Neuronal stem cell (in vitro differentiated cells): ENCODE measurements at regions not wholly inside any gene's neighbourhood (a gene's known extent, or its start where the extent isn't known, plus 50 kb on each side); places are given as distances from the start of the nearest gene placed in this dataset.

Source experiments
- DNase-seq: peaks from one replicate; pipeline ENCODE4 v3.0.0-alpha.2; 2013; ENCODE audit warnings: low spot score
- H2AFZ ChIP-seq: one replicate; pipeline ENCODE4 v1.6.1; 2013; ENCODE audit warnings: mild to moderate bottlenecking, low read length, inconsistent platforms
- H2AK5ac ChIP-seq: 2 replicates; pipeline ENCODE4 v1.6.1; 2013; ENCODE audit warnings: low read depth, mild to moderate bottlenecking, inconsistent platforms, low read length, moderate library complexity, mixed read lengths
- H2BK120ac ChIP-seq: 2 replicates; pipeline ENCODE4 v1.6.1; 2013; ENCODE audit warnings: low read depth, mild to moderate bottlenecking, inconsistent platforms, low read length, moderate library complexity, mixed read lengths
- H2BK12ac ChIP-seq: one replicate; pipeline ENCODE4 v1.6.1; 2013; ENCODE audit warnings: low read length, inconsistent platforms
- H2BK15ac ChIP-seq: 2 replicates; pipeline ENCODE4 v1.6.1; 2013; ENCODE audit warnings: mild to moderate bottlenecking, low read length, inconsistent platforms, mixed read lengths
- H2BK5ac ChIP-seq: one replicate; pipeline ENCODE4 v1.6.1; 2013; ENCODE audit warnings: inconsistent platforms, mild to moderate bottlenecking, low read length, moderate library complexity
- H3K14ac ChIP-seq: one replicate; pipeline ENCODE4 v1.6.1; 2013; ENCODE audit warnings: low read length, inconsistent platforms
- H3K18ac ChIP-seq: 2 replicates; pipeline ENCODE4 v1.6.1; 2013; ENCODE audit warnings: low read length, inconsistent platforms
- H3K23ac ChIP-seq: 2 replicates; pipeline ENCODE4 v1.6.1; 2013; ENCODE audit warnings: low read depth, mild to moderate bottlenecking, mixed read lengths, low read length, inconsistent platforms; ENCODE audit not compliant: poor library complexity
- H3K27ac ChIP-seq: replicated peaks from 3 replicates; pipeline ENCODE4 v1.5.1; 2013; ENCODE audit warnings: low read length, inconsistent platforms
- H3K27me3 ChIP-seq, 3 experiments: 2 replicates each; pipeline ENCODE4 v1.6.1; 2013; ENCODE audit warnings: low read length in 3 of 3, mild to moderate bottlenecking in 2 of 3, inconsistent platforms in 1 of 3, low read depth in 1 of 3, mixed read lengths in 1 of 3, moderate library complexity in 1 of 3; ENCODE audit not compliant: control insufficient read depth in 3 of 3, insufficient read depth in 3 of 3
- H3K36me3 ChIP-seq, 2 donors: replicated peaks in 1 of 2; 2 replicates each; pipeline ENCODE4 v1.6.1; 2013; ENCODE audit warnings: low read length in 2 of 2; ENCODE audit not compliant: control insufficient read depth in 2 of 2, insufficient read depth in 2 of 2
- H3K4ac ChIP-seq: 2 replicates; pipeline ENCODE4 v1.6.1; 2013; ENCODE audit warnings: inconsistent platforms, mild to moderate bottlenecking, low read length, moderate library complexity
- H3K4me1 ChIP-seq, 2 donors: 1 replicate in 1 of 2; 2 replicates in 1 of 2; pipeline ENCODE4 v1.6.1; 2013; ENCODE audit warnings: low read length in 2 of 2, low read depth in 1 of 2; ENCODE audit not compliant: control insufficient read depth in 2 of 2, insufficient read depth in 1 of 2
- H3K4me2 ChIP-seq: one replicate; pipeline ENCODE4 v1.6.1; 2013; ENCODE audit warnings: mild to moderate bottlenecking, low read length, inconsistent platforms; ENCODE audit not compliant: insufficient read depth, poor library complexity, severe bottlenecking
- H3K4me3 ChIP-seq, 2 donors: 2 replicates each; pipeline ENCODE4 v1.5.1; 2013; ENCODE audit warnings: low read length in 2 of 2, mild to moderate bottlenecking in 2 of 2, inconsistent platforms in 1 of 2, moderate library complexity in 1 of 2
- H3K79me1 ChIP-seq: one replicate; pipeline ENCODE4 v1.6.1; 2013; ENCODE audit warnings: low read depth, mild to moderate bottlenecking, inconsistent platforms, low read length, moderate library complexity
- H3K9ac ChIP-seq: one replicate; pipeline ENCODE4 v1.6.1; 2013; ENCODE audit warnings: mild to moderate bottlenecking, low read depth, low read length, inconsistent platforms; ENCODE audit not compliant: poor library complexity
- H3K9me3 ChIP-seq, 2 donors: replicated peaks in 1 of 2; 2 replicates each; pipeline versions ENCODE3 to v1.6.1; 2013; ENCODE audit warnings: low read length in 2 of 2, mild to moderate bottlenecking in 2 of 2, inconsistent platforms in 1 of 2, low read depth in 1 of 2, mixed read lengths in 1 of 2, moderate library complexity in 1 of 2; ENCODE audit not compliant: control insufficient read depth in 2 of 2, insufficient read depth in 1 of 2
- H4K8ac ChIP-seq: one replicate; pipeline ENCODE4 v1.6.1; 2013; ENCODE audit warnings: low read depth, mild to moderate bottlenecking, inconsistent platforms, low read length, moderate library complexity
- H4K91ac ChIP-seq: one replicate; pipeline ENCODE4 v1.6.1; 2013; ENCODE audit warnings: low read length, low read depth, mild to moderate bottlenecking, inconsistent platforms; ENCODE audit not compliant: poor library complexity
- WGBS, 2 donors: extraction: QIAGEN DNeasy Blood & Tissue Kit; methylation state at CpG; one replicate each; pipeline ENCODE4 v1.1.7; 2013; ENCODE audit warnings: missing lambda C conversion rate in 2 of 2, mixed read lengths in 1 of 2; ENCODE audit not compliant: insufficient read length in 2 of 2, insufficient replicate concordance in 1 of 2; ENCODE audit errors: extremely low coverage in 2 of 2; 5-methylcytosine and 5-hydroxymethylcytosine counted together

- Histone ChIP-seq H2BK15ac (no peak overlapping the region), H3K23ac (no peak overlapping the region), H3K4me3 (no peak overlapping the region), H2BK12ac (no peak overlapping the region), H3K27me3 (peaks cover 0 to 5% (median 2%) of the 10 kb centered on the region in 3 experiments), H2BK5ac (no peak overlapping the region), H3K36me3 (no peaks in the 10 kb centered on the region), H3K14ac (no peak overlapping the region), H3K4ac (no peak overlapping the region), H2AK5ac (no peak overlapping the region), H4K8ac (no peak overlapping the region), H3K9me3 (no peaks in the 10 kb centered on the region), H2BK120ac (no peak overlapping the region), H3K79me1 (no peaks in the 10 kb centered on the region), H3K9ac (peak overlapping the region; percentile 63), H2AFZ (no peak overlapping the region), H3K4me2 (no peak overlapping the region), H3K18ac (no peak overlapping the region), H3K27ac (no peak overlapping the region), H4K91ac (no peak overlapping the region), H3K4me1 (peaks cover 0 to 5% of the 10 kb centered on the region in 2 donors)
- no peak for DNase-seq
- no CpG with 5 or more reads among the region's 2 CpGs for whole genome bisulfite sequencing, 2 donors
Observed at GRCh38 chr2:2517399-2517798, 186.3 kb upstream of the MYT1L start.

GRCh38 chr2:2516386-2516785 is 185.3 kb upstream of the MYT1L start:
- H3K4ac ChIP-seq, result no peak overlapping the region
- no peak overlapping the region for H2BK120ac ChIP-seq
- no peak overlapping the region for H3K27ac ChIP-seq
- no peaks in the 10 kb centered on the region for H3K9me3 ChIP-seq
- H2BK5ac ChIP-seq, result no peak overlapping the region
- WGBS, 2 donors, result no CpG with 5 or more reads among the region's 14 CpGs
- no peak overlapping the region for H2BK15ac ChIP-seq
- H2BK12ac ChIP-seq, result no peak overlapping the region
- H4K8ac ChIP-seq, result no peak overlapping the region
- no peak overlapping the region for H2AFZ ChIP-seq
- H3K4me1 ChIP-seq, result peaks cover 0 to 9% of the 10 kb centered on the region in 2 donors
- no peaks in the 10 kb centered on the region for H3K36me3 ChIP-seq
- no peak overlapping the region for H3K4me2 ChIP-seq
- no peak overlapping the region for H4K91ac ChIP-seq
- peaks cover 0 to 5% (median 2%) of the 10 kb centered on the region in 3 experiments for H3K27me3 ChIP-seq
- no peak overlapping the region for H3K14ac ChIP-seq
- H3K18ac ChIP-seq, result peak overlapping the region; percentile 77
- no peak overlapping the region for H3K4me3 ChIP-seq
- no peak overlapping the region for H3K9ac ChIP-seq
- H3K23ac ChIP-seq, result no peak overlapping the region
- H3K79me1 ChIP-seq, result no peaks in the 10 kb centered on the region
- no peak overlapping the region for H2AK5ac ChIP-seq
- no peak for DNase-seq

- Histone ChIP-seq H2AFZ (no peak overlapping the region), H3K9me3 (no peaks in the 10 kb centered on the region), H4K91ac (no peak overlapping the region), H4K8ac (peak overlapping the region; percentile 73), H2BK120ac (no peak overlapping the region), H3K4ac (no peak overlapping the region), H2BK15ac (no peak overlapping the region), H3K4me1 (peaks cover 0 to 6% of the 10 kb centered on the region in 2 donors), H2BK5ac (no peak overlapping the region), H3K4me3 (no peak overlapping the region), H3K23ac (peak overlapping the region; percentile 48), H2AK5ac (no peak overlapping the region), H3K79me1 (no peaks in the 10 kb centered on the region), H3K9ac (peak overlapping the region; percentile 72), H3K36me3 (no peaks in the 10 kb centered on the region), H3K27ac (no peak overlapping the region), H3K14ac (no peak overlapping the region), H2BK12ac (no peak overlapping the region), H3K18ac (peak overlapping the region; percentile 71), H3K4me2 (no peak overlapping the region), H3K27me3 (peaks cover 0 to 4% (median 2%) of the 10 kb centered on the region in 3 experiments)
- no CpG with 5 or more reads among the region's 10 CpGs for WGBS, 2 donors
- DNase-seq, result no peak
Observed at GRCh38 chr2:2512931-2513330, 181.9 kb upstream of the MYT1L start.

GRCh38 chr2:2507417-2507997 is 176.4 kb upstream of the MYT1L start:
- peaks cover 0 to 5% of the 10 kb centered on the region in 2 donors for H3K4me1 ChIP-seq
- no peak overlapping the region for H2AK5ac ChIP-seq
- DNase-seq, result no peak
- H3K4ac ChIP-seq, result no peak overlapping the region
- no peak overlapping the region for H2BK5ac ChIP-seq
- no peak overlapping the region for H2BK120ac ChIP-seq
- H3K18ac ChIP-seq, result peak overlapping the region; percentile 72
- H3K36me3 ChIP-seq, result no peaks in the 10 kb centered on the region
- no peak overlapping the region for H4K8ac ChIP-seq
- H3K14ac ChIP-seq, result no peak overlapping the region
- H2BK15ac ChIP-seq, result no peak overlapping the region
- no peak overlapping the region for H2AFZ ChIP-seq
- H3K9me3 ChIP-seq, result peaks cover 0 to 12% of the 10 kb centered on the region in 2 donors
- H3K9ac ChIP-seq, result no peak overlapping the region
- H3K79me1 ChIP-seq, result no peaks in the 10 kb centered on the region
- H4K91ac ChIP-seq, result no peak overlapping the region
- WGBS, 2 donors, result no CpG with 5 or more reads among the region's 20 CpGs
- H3K27ac ChIP-seq, result no peak overlapping the region
- no peak overlapping the region for H3K23ac ChIP-seq
- H2BK12ac ChIP-seq, result no peak overlapping the region
- peak overlapping the region in 1 of 2 donors; percentile 31 for H3K4me3 ChIP-seq
- no peak overlapping the region for H3K4me2 ChIP-seq
- H3K27me3 ChIP-seq, result no peaks in the 10 kb centered on the region
